ENCODE measurements at regions not wholly inside any gene's neighbourhood (a gene's known extent, or its start where the extent isn't known, plus 50 kb on each side); places are given as distances from the start of the nearest gene placed in this dataset.

- no peak for ATAC-seq (ENCODE audit: low FRiP score)
- no peak for DNase-seq (ENCODE audit: low spot score)
- no peak for TF ChIP-seq CTCF (IDR thresholded peaks at IDR 0.05)
Observed at GRCh38 chr3:180469149-180469548, 132.8 kb upstream of the TTC14 start.

- DNase-seq (ENCODE audit: low spot score) (no peak), ATAC-seq (ENCODE audit: low FRiP score) (no peak)
- TF ChIP-seq CTCF (IDR thresholded peaks at IDR 0.05) = no peak
Observed at GRCh38 chr3:180478695-180479094, 123.3 kb upstream of the TTC14 start.

- no peak for TF ChIP-seq CTCF (IDR thresholded peaks at IDR 0.05)
- DNase-seq (ENCODE audit: low spot score) (no peak), ATAC-seq (ENCODE audit: low FRiP score) (no peak)
Observed at GRCh38 chr3:180492047-180492446, 109.9 kb upstream of the TTC14 start.

- no peak for TF ChIP-seq CTCF (IDR thresholded peaks at IDR 0.05)
- ATAC-seq (ENCODE audit: low FRiP score) = no peak
- no peak for DNase-seq (ENCODE audit: low spot score)
Observed at GRCh38 chr3:180496995-180497394, 105.0 kb upstream of the TTC14 start.

GRCh38 chr3:180516368-180516767 lies 85.6 kb upstream of the TTC14 start:
- DNase-seq (ENCODE audit: low spot score) (no peak), ATAC-seq (ENCODE audit: low FRiP score) (no peak)
- TF ChIP-seq CTCF (IDR thresholded peaks at IDR 0.05) = no peak

GRCh38 chr3:180523040-180523439 lies 78.9 kb upstream of the TTC14 start:
- ATAC-seq (ENCODE audit: low FRiP score) (no peak), DNase-seq (ENCODE audit: low spot score) (no peak)
- TF ChIP-seq CTCF (IDR thresholded peaks at IDR 0.05) = no peak

- no peak for DNase-seq (ENCODE audit: low spot score)
- no peak for TF ChIP-seq CTCF (IDR thresholded peaks at IDR 0.05)
- ATAC-seq (ENCODE audit: low FRiP score) = no peak
Observed at GRCh38 chr3:180528843-180529242, 73.1 kb upstream of the TTC14 start.
